Stimulated activated CD4-positive, alpha-beta T cell treated with anti-CD3 and anti-CD28 coated beads, Interleukin-12 subunit alpha, Interleukin-12 subunit beta, amount 100 ng/mL, for 24 hours (primary cell): ENCODE measurements at regions not wholly inside any gene's neighbourhood (a gene's known extent, or its start where the extent isn't known, plus 50 kb on each side); places are given as distances from the start of the nearest gene placed in this dataset.

Experiments
- DNase-seq, 2 experiments: peaks; one replicate each; pipeline ENCODE4 v3.0.0-alpha.2; 2020; ENCODE audit warnings: low read depth in 2 of 2

DNA sequence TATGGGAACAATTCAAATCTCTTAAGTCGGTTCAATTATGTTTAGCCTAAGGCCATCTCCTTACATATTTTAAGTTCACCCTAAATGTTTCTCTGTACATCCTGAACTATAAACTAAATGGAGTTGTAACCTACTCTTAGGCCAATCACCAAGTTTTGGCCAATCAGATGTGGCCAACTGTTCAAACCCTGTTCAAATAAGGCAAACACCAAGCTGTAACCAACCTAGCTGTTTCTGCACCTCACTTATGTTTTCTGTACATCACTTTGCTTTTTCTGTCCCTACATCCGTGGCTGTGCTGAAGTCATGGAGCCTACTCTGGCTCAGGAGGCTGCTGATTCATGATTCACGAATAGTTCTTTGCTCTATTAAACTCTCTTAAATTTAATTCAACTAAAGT, 165.3 kb downstream of the GASK1B start:
- no peak for DNase-seq

DNA sequence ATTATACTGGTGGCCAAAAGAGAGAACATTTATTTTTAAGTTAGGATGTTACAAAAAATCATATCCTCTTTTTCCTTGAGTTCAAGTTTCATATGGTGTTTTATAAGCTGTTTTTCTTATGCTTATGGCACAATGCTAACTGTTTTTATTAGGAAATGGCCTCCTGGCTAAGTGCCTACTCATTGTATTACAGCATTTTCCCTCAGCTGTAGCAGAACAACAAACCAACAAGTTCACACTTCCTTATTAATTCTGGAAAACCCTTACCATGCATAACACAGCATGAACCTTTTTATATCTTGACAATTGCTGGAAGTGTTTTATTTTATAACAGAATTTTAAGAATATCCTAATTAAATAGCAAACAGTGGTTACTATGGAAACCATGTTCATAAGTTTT, 165.8 kb downstream of the GASK1B start:
- DNase-seq: no peak

GRCh38 chr4:158005021-158005420, 167.8 kb downstream of the GASK1B start:
- no peak for DNase-seq

DNA sequence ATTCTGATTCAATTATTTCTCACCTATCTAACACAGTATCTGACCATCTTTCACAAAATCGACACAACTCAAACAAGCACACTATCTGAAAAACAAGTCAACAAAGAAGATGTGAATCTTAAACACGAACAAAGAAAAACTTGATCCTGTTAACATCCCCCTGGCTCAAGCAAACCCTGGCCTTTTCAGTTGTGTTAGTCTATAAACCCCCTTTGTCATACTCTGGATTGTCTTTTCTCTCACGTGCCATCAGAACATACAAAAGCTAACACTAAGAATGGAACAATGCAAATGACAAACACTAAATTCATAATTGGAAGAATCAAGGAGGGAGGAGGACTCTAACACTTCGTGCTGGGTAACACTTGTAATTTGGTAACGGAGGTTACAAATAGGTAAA, 168.7 kb downstream of the GASK1B start:
- no peak for DNase-seq

GRCh38 chr4:158003212-158003611, 169.6 kb downstream of the GASK1B start:
- no peak for DNase-seq

DNA sequence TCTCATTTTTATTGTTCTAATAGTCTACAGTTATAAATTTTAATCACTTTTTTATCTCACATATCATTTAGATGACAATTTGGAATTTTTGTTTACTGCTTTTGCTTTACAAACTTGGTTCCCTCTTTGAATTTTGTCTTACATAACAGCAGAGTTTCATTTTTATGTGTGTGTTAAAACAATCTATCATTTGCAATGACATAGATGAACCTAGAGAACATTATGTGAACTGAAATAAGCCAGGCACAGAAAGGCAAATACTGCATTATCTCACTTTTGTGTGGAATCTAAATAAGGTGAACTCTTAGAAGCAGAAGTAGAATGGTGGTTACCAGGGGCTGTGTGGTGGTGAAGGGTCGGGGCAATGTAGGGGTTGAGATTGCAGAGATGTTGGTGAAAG, 170.7 kb downstream of the GASK1B start:
- no peak for DNase-seq

DNA sequence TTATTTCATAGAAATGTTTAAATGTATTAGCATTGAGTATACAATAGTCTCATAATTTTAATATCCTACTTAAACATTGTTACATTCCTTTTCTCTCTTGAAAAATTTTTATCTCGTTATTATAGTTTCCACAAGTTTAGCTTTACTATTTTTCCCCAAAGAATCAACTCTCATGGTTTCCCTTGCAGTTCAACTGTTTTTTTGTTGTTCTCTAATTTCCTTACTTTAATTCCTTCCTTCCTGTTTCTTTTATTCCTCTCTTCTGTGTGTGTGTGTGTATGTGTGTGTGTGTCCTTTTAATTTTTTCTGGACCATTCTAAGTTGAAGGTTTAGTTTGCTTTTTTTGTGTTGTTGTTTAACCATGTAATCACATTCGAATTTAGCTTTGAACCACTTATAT, 171.1 kb downstream of the GASK1B start:
- no peak for DNase-seq

DNA sequence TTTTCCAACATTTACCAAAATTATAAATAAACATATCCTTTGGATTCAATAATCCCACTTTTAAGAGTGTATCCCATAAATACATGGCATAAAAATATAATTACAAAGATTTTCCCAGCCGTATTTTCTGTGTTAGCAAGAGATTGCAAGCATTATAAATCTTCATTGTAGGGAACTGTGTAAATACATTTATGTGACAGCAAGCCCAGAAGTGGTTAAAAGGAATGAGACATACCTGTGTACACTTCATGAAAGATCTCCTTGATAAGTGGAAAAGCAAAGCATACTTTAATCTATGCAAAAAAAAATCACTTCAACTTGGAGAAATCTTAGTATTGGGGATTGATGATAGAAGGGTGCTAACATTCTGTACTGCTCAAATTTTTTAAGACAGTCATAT, 173.1 kb downstream of the GASK1B start:
- DNase-seq: no peak

DNA sequence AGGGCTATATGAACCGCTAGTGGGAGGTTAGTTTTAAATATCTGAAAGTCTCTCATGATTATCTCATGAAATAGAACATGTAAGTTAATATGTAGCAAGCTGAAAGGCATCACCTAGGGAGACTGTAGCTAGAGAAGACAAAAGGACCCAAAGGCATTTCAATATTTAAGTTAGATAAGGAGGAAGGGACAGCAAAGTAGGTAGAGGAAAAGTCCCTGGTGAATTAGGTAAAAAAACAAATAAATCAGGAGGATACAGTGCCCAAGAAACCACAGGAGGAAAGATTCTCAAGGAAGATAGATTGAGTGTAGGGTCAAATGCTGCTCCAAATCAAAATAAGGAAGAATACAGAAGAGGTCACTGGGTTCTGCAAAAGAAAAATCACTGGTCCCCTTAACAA, 175.5 kb downstream of the GASK1B start:
- no peak for DNase-seq

GRCh38 chr4:157996061-157997028, 176.5 kb downstream of the GASK1B start:
- no peak for DNase-seq

DNA sequence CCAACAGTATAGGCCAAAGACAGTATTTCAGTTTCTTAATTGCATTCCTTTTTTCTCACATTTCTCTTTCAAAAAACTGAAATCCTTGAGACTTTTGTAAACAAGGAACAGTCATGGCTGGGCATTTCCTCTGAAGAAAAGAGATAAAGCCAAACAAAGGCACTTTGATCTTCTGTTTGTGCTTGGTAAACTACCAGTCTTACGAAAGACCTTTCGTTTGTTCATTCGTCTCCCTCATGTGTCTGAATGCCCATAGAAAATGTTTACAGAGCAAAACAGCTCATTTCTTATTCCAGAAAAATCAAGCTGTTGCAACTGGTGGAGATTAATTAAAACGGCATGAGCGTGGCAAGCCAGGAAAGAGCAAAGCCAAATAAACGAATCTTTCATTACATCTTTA, 178.0 kb downstream of the GASK1B start:
- DNase-seq: no peak

DNA sequence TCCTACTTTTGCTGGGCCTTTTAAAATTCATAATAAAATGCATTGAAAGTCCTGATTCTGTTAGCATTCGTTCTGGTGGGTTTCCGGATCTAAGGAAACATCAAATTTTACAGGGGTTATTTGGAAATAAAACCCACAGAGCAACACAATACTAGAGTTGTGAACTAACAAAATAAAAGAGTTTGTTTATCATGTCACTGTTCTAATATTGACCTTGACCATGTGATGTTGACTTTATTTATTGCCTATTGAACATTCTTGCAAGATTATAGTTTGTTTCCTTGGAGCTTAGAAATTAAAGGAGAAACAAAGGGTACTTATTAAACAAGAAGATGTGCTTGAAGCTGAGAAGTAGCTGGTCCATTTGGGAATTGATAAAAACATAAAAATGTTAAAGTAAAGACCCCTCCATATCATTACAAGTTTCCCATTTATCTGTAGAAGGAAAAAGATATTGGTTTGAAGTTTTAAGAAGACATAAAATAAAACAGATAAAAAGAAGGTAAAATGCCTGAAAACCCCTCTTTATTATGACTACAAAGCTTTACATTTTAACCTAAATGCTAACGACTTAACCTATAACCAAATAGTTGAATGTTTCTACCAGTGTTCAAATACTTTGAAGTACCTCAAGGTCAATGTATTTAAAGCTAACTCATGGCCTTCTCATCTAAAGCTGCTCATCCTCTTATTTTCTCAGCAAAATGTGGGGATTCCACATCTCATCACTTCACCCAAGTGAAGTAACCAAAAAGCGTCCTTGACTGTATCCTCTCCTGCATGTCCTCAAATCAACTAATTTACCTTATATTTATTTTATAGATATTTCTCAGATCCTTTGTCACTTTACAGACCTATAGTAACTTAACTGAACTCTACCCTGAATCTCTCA, 179.6 kb downstream of the GASK1B start:
- DNase-seq: no peak

GRCh38 chr4:157992038-157992705, 180.7 kb downstream of the GASK1B start:
- no peak for DNase-seq

- DNase-seq: no peak
Observed at GRCh38 chr4:157988641-157989040, 184.2 kb downstream of the GASK1B start.

DNA sequence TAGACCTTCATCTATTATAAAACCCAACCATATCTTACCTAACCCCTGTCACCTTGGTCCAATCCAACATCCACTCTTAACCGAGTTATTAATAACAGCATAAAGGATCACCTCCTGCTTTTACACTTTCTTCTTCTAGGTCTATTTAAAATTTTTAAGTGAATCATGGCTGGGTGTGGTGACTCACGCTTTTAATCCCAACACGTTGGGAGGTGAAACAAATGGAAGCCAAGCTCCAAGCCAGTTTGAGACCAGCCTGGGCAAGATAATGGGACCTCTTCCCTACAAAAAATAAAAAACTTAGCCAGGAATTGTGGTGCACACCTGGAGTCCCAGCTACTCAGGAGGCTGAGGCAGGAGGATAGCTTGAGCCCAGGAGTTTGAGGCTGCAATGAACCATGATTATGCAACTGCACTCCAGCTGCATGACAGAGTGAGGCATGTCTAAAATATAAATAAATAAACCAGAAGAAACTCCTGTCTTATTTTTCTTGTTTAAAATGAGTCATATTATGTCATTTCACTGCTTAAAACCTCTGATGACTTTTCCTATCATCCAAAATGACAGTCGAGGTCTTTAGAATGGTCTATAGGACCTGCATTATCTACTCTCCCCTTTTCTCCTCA, 188.4 kb downstream of the GASK1B start:
- no peak for DNase-seq

DNA sequence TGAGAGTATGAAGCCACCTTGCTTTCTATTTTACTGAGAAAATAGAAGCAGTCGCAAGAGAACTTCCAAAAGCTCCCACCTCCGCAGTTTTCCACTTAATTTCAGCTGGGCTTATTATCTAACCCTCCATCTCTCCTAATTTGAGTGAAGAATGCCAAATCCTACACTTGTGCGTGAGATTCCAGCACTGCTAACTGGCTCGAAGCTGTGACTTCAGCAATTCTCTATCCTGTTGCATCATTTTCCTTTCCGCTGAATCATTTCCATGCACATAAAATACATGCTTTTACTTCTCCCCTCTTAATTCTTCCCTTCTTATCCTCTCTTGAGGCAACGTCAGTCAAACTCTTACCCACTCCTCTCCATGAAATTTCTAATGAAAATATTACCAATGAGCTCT, 189.5 kb downstream of the GASK1B start:
- DNase-seq: no peak

DNA sequence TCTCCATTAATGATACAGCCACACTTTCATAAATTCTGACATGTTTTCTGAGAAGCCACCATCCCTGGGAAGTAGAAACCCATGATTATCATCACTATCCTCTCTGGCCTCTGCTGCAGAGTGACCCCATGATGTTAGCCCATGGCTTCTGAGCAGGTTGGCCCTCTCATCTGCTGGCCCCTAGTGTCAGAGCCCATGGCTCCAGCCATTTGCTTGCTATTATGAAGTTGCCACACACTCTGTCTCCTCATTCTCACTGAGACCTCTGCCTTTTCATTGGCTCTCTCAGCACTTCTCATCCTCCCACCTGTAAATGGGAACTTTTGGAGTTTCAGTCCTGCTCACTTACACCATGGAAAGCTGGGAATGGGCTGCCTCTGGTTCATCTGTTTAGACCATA, 192.7 kb downstream of the GASK1B start:
- DNase-seq: no peak

GRCh38 chr4:157978680-157979361, 194.0 kb downstream of the GASK1B start:
- DNase-seq: peak in 1 of 2 experiments; percentile 7

- no peak for DNase-seq
Observed at GRCh38 chr4:157977086-157977485, 195.7 kb downstream of the GASK1B start.

GRCh38 chr4:157973297-157973696, 199.5 kb downstream of the GASK1B start:
- DNase-seq: no peak

DNA sequence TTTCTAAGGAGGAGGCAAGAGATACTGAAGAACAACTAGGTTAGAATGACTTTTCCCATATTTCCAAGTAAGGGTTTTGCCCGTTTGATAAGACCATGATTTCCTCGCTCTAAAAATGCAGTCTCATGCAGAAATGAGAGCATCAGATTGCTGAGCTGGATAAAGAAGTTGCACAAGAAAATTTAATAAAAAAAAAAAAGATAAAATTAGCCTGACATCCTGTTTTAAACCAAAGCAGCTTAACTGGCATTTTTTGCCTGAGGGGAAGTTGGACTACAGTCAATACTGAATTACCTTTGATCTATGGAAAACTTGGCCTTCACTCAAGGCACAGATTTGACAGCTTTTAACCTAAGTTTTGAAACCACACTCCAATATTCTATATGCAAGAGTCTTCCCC, 208.4 kb downstream of the GASK1B start:
- DNase-seq: no peak
